GM18951 (cell line): ENCODE measurements at regions not wholly inside any gene's neighbourhood (a gene's known extent, or its start where the extent isn't known, plus 50 kb on each side); places are given as distances from the start of the nearest gene placed in this dataset.

Source experiments
- POLR2A ChIP-seq: IDR thresholded peaks from 4 replicates; pipeline ENCODE4 v1.6.1; 2011; ENCODE audit warnings: mild to moderate bottlenecking; ENCODE audit not compliant: insufficient read length, insufficient read depth; ENCODE audit errors: extremely low read depth
- in situ Hi-C: fragments of 300-500 bp; cut with MboI; formaldehyde crosslinking; loops from one replicate; pipeline ENCODE4 v1.12.0; 2022; ENCODE audit warnings: low sequenced_read_pairs, mixed read lengths, inconsistent platforms; ENCODE audit not compliant: unreplicated experiment

DNA sequence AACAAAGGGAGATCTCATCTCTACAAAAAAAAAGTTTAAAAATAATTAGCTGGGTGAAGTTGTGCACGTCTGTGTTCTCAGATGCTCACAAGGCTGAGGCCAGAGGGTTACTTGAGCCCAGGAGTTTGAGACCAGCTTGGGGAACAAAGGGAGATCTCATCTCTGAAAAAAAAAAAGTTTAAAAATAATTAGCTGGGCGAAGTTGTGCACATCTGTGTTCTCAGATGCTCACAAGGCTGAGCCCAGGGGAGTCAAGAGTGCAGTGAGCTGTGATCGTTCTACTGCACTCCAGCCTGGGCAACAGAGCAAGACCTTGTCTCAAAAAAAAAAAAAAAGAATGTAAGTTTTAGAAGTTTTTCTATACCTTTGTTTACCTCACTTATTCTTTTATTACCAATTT is 127.3 kb downstream of the FGF9 start:
- no peak for TF ChIP-seq POLR2A
- in situ Hi-C loops = no loop called here

DNA sequence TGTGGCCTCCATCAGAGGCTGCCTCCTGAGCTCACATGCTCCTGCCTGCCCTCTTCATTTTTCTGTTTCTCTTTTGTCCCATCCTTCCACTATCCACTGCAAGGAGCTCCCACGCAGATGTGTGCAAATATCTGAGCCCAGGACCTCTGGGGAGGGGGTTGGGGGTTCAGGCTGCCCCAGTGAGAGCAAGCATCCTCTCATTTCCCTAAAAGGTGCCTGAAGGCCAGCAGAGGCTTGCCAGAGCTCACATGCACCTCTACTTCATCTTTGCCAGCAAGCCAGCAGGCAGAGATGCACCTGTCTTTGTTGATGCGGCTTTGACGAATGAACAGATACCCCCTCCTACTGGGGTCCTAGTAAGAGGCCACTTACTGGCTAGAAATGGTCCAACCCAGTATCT is 128.8 kb downstream of the FGF9 start:
- in situ Hi-C loops = no loop called here
- TF ChIP-seq POLR2A = no peak

DNA sequence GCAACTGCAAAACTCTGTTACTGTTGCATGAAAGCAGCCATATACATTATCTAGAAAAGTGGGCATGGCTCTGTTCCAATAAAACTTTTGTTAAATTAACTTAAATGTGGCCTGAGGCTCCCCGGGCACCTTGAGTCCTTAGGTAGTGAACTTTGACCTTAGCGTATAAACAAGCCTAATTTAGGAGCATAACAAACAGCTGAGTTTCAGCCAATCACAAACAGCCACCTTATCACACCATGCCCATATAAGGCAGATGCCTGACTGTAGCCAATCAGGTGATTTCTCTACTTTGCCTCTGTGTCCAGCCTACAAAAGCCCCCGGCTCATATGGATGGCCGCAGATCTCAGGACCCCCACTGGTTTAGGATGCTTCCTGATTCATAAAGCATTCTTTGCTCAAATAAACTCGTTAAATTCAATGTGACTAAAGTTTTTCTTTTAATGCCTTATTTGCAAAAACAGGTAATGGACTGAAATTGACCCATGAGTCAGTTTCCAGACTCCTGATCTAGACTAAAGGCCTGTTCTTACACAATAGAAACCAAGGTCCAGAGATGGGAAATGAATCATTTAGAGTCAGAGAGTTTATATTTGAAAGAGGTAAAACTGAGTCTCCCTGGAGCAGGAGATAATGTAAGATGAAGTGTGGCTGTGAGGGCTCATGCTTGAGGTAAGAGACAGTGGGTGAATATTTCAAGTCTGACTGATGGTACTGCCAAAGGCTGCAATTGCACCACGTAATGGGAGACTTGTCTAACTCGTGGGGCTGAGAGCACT is 130.2 kb downstream of the FGF9 start:
- in situ Hi-C loops = no loop called here
- no peak for TF ChIP-seq POLR2A

DNA sequence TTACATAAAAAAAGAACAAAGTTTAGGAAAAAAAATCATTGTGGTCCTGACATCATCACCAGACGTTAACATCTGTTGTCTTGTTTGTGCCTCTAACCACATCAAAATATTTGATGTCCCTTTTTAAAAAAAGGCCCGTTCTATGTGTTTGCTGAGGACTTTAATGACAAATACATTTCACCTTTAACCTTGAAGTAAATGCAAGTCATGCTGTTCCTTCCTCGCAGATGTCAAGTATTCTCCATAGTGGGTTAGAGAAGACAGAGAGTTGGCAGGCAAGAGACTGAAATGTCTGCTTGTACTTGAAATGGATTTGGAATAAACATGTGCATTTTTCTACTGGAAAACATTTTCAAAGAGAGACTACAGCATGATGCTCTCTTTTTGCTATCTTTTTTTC is 134.9 kb downstream of the FGF9 start:
- in situ Hi-C loops = no loop called here
- TF ChIP-seq POLR2A = no peak

DNA sequence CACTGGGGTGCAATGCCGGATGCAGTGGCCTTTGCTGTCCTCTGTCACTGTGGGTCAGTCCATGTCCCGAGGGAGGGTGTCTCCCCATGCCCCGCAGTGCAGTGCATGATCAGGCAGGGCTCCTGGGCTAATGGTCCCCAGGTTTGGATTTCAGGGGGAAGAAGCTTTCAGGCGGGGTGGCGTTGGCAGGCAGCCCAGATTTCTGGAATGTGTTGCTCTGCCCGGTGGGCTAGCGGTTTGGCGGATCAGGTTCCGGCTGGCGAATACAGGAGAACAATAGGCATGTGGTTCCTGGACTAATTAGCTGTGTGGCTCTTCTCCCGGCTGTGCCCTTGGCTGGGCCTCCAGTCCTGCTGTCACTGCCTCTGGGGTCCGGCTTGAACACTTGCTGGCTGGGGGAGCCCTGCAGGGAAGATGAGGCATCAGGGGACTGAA is 141.3 kb downstream of the FGF9 start:
- TF ChIP-seq POLR2A = no peak
- in situ Hi-C loops = no loop called here

DNA sequence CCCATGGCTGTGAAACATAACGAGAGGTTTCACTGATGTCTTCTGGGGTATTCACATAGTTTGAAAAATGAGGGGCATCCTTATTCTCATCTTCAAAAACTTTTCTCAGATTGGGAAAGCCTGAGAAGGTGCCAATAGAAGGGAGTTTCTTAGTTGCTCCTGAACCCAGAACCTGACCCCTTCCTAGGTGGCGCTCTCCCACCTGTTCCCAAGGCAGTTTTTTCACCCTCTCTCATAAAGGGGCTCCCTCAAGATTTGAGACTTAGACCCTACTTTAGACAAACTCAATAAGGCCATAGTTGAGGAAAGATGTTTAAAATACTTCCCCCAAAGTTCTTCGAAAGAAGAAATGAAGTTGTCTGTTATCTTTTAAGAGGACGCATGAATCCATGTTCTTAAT is 142.2 kb downstream of the FGF9 start:
- in situ Hi-C loops = no loop called here
- no peak for TF ChIP-seq POLR2A

DNA sequence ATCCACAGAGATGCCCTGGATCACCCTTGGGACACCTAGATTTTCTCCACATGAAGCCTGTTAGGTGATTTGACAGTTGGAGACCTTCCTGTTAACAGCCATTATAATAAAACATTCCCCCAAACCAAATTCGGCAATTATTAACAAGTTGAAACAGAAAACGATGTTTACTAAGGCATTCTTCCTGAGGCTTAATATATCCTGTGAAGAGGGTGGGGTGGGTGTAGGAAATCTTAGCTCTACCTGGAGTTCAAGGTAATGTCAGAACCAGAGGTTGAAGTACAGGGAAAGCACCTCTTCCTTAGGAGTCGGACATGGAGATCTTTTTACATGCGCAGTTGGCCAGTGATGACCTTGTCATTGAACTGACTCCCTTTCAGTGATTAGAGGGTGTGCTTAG is 143.0 kb downstream of the FGF9 start:
- in situ Hi-C loops = no loop called here
- TF ChIP-seq POLR2A = no peak

DNA sequence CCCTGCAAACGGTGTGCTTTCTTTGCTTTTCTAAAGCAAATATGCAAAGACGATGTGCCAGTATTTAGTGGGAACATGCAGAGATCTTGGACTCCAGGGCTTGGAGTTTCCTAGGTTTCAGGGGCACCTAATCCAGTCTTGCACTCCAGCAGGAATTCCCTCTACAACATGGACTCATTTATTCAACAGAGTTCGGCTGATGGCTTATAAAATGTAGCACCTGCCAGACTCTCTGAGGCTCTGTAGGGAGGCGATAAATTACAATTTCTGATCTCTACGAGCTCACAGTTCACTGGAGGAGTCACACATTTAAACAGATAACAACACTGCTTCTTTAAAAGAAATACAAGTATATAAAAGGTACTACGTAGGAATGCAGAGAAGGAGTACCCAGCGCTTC is 143.7 kb downstream of the FGF9 start:
- TF ChIP-seq POLR2A = no peak
- in situ Hi-C loops = no loop called here

DNA sequence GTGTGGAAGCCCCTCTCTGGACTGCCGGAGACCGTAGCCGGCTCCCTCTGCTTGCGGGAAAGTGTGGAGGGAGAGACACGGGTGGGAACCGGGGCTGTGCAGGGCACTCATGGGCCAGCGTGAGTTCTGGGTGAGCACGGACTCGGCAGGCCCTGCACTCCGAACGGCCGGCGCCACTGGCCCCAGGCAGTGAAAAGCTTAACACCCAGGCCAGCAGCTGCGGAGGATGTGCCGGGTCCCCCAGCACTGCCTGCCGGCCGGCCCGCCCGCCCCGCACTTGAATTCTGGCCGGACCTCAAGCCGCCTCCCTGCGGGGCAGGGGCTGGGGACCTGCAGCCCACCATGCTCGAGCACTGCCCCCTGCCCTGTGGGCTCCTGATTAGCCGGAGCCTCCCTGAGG is 147.0 kb downstream of the FGF9 start:
- in situ Hi-C loops = no loop called here
- no peak for TF ChIP-seq POLR2A

DNA sequence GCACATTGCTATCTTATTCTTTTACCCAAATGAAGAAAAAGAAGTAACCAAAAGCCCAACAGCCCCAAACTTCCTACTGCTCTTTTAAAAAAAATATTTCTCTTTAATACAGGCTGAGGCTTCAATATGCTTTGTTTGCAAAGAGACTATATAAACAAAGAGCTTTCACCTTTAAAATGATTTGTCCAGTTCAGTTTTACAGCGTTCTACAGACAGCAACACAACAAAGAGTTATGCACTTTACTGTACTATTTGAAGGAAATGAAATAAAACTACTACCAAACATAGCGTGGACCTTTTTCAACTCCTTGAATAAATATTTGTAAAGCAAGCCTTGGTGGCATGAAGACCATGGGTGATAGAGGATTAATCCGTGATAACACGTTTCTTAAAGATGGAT is 151.2 kb downstream of the FGF9 start:
- in situ Hi-C loops = no loop called here
- no peak for TF ChIP-seq POLR2A

DNA sequence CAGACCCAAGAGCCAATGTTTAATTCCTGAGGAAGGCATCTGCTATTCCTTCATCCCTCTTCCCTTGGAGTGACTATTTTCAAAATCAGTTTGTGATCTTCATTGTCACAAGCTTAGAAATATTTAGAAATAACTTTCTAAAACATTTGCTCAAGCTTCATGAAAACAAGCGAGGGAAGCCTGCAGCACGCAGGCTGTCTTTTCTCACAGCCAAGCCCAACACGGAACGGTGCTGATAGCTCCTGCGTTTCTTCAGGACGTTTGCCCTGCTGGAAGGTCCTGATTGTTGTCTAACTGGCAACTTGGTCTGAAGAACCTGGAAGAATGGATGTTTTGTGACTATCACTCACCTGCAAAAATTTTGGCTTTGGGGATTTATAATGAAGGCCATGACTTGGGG is 152.5 kb downstream of the FGF9 start:
- no peak for TF ChIP-seq POLR2A
- in situ Hi-C loops = no loop called here

DNA sequence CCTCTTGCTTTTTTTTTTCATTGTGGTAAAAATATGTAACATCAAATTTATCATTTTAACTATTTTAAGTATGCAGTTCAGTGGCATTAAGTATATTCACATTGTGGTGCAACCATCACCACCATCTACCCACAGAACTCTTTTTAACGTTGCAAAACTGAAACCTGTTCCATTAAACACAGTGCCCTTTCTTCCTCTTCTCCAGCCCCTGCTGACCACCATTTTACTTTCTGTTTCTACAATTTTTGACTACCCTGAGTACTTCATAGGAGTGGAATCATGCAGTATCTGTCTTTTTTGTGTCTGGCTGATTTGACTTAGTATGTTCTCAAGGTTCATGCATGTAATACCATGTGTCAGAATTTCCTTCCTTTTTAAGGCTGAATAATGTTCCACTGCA is 153.1 kb downstream of the FGF9 start:
- no peak for TF ChIP-seq POLR2A
- in situ Hi-C loops = no loop called here

DNA sequence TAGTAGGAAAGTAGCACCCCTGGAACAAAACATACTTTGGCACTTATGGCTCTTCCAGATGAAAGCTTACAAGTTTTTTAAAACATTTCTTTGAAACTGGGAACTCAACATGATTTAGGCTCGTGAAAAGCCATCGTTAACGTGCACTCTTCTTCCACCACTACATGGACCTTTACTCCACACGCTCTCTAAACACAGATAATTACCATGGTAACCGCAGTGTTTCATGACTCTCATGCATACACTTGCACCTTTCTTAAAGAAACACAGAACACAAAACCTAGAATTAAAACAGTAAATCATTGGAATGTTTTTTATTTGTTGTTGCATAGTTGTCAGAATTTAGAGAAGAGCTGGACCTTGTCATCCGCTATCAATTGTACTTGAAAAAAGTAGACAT is 154.3 kb downstream of the FGF9 start:
- in situ Hi-C loops = no loop called here
- TF ChIP-seq POLR2A = no peak

DNA sequence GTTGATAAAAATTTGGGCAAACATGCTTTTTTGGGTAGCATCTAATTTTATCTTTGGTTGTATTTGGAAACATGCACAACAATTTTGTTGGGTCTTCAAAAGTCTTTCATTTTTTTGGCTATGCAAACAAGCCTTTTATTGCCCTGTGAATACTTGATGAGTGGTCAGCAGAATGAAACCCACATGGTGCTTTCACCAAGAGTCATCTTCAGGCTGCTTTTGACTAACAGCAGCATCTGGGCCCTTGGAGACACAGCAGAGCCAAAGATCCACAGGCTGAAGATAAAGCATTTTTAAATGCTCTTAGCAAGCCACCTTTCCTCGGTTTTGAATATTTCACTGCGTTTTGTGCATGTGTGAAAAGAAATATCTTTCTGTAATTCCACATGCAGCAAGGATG is 154.9 kb downstream of the FGF9 start:
- no peak for TF ChIP-seq POLR2A
- in situ Hi-C loops = no loop called here
